GM12878 (cell line): ENCODE measurements at regions not wholly inside any gene's neighbourhood (a gene's known extent, or its start where the extent isn't known, plus 50 kb on each side); places are given as distances from the start of the nearest gene placed in this dataset.

Source experiments
- ATAC-seq: fragments of 200-7000 bp; cut with Tn5 transposase; 3 replicates; pipeline ENCODE4 v1.9.1; 2020; ENCODE audit warnings: mild to moderate bottlenecking, moderate library complexity
- BruUV-seq: library from RNA; stranded (reverse); fragments of 400-500 nt; replicated peaks from 2 replicates; lab custom pipeline; 2021; lab: Mats Ljungman, UMichigan
- CTCF ChIA-PET: fragments of 300-600 bp; sonication (Branson Sonifier 250); formaldehyde crosslinking; extraction: SDS; loops from one replicate; lab custom pipeline; 2021; ENCODE audit warnings: inconsistent platforms; lab: Yijun Ruan, JAX
- POLR2A ChIA-PET: fragments of 350-600 bp; formaldehyde crosslinking; extraction: SDS; loops from one replicate; lab custom pipeline; 2021; ENCODE audit warnings: inconsistent platforms; lab: Charles Lee
- RAD21 ChIA-PET: fragments of 300-600 bp; sonication (Branson Sonifier 250); formaldehyde crosslinking; loops from one replicate; lab custom pipeline; 2023; ENCODE audit warnings: antibody characterized with exemption; ENCODE audit not compliant: unreplicated experiment; lab: Charles Lee
- SMC1A ChIA-PET: fragments of 300-600 bp; sonication (Branson Sonifier 250); formaldehyde crosslinking; loops from one replicate; lab custom pipeline; 2023; ENCODE audit not compliant: unreplicated experiment, uncharacterized antibody; lab: Charles Lee
- DNase-seq: peaks from one replicate; pipeline ENCODE4 v3.0.0-alpha.2; 2011; ENCODE audit warnings: low read depth, low spot score
- FAIRE-seq: peaks from 3 replicates; lab custom pipeline; 2011; peaks lifted over from hg19 to GRCh38; lab: Jason Lieb, UNC
- H2AFZ ChIP-seq: 2 replicates; pipeline ENCODE4 v1.6.0; 2011; ENCODE audit warnings: low read depth, low read length, control low read depth; ENCODE audit not compliant: control insufficient read depth
- H3K27ac ChIP-seq: 2 replicates; pipeline ENCODE4 v1.5.1; 2011; ENCODE audit warnings: control low read depth; ENCODE audit not compliant: control insufficient read depth, insufficient read depth
- H3K27me3 ChIP-seq, 2 experiments: replicated peaks in 1 of 2; 2 replicates each; pipeline versions ENCODE4 v1.6.0 to v1.6.1; 2011; ENCODE audit warnings: low read length in 1 of 2; ENCODE audit not compliant: control insufficient read depth in 2 of 2, insufficient read depth in 2 of 2
- H3K36me3 ChIP-seq, 2 experiments: 2 replicates each; pipeline ENCODE4 v1.5.1; 2011; ENCODE audit warnings: low read length in 1 of 2; ENCODE audit not compliant: control insufficient read depth in 2 of 2, insufficient read depth in 2 of 2
- H3K4me1 ChIP-seq: 2 replicates; pipeline ENCODE4 v1.6.1; 2011; ENCODE audit warnings: mild to moderate bottlenecking, low read length, moderate library complexity, mixed read lengths; ENCODE audit not compliant: control insufficient read depth, insufficient read depth
- H3K4me2 ChIP-seq: 2 replicates; pipeline ENCODE4 v1.6.0; 2011; ENCODE audit warnings: control low read depth; ENCODE audit not compliant: control insufficient read depth, insufficient read depth
- H3K4me3 ChIP-seq: fragments of 200-600 bp; sonication (generic); 2 replicates; pipeline ENCODE4 v1.5.1; 2016
- H3K79me2 ChIP-seq: 2 replicates; pipeline ENCODE4 v1.6.0; 2011; ENCODE audit warnings: low read length; ENCODE audit not compliant: control insufficient read depth, insufficient read depth
- H3K9ac ChIP-seq: 2 replicates; pipeline ENCODE4 v1.8.0; 2011; ENCODE audit warnings: low read length, control low read depth, mixed read lengths; ENCODE audit not compliant: control insufficient read depth, insufficient read depth
- H3K9me3 ChIP-seq: replicated peaks from 3 replicates; pipeline ENCODE4 v1.5.1; 2011; ENCODE audit warnings: mild to moderate bottlenecking, low read length; ENCODE audit not compliant: control insufficient read depth, insufficient read depth
- H4K20me1 ChIP-seq: 2 replicates; pipeline ENCODE4 v1.6.0; 2011; ENCODE audit not compliant: control insufficient read depth, insufficient read depth
- FOXK2 ChIP-seq: fragments of 450-650 bp; IDR thresholded peaks from 2 replicates; pipeline ENCODE4 v1.6.1; 2017; ENCODE audit warnings: mild to moderate bottlenecking, moderate library complexity
- NBN ChIP-seq: fragments of 450-650 bp; IDR thresholded peaks from 2 replicates; pipeline ENCODE4 v1.6.1; 2016
- RFX5 ChIP-seq: IDR thresholded peaks from 2 replicates; pipeline ENCODE4 v1.6.1; 2011; ENCODE audit warnings: low read depth, low read length, improper control_type of control experiment
- TCF3 ChIP-seq: IDR thresholded peaks from 2 replicates; pipeline ENCODE4 v1.6.1; 2012; ENCODE audit warnings: low read depth, mild to moderate bottlenecking, low read length, borderline replicate concordance; ENCODE audit not compliant: insufficient read depth
- ZNF207 ChIP-seq: fragments of 450-650 bp; IDR thresholded peaks from 2 replicates; pipeline ENCODE4 v1.6.1; 2014; ENCODE audit warnings: antibody characterized with exemption, mild to moderate bottlenecking, borderline replicate concordance
- WGBS: methylation state at CpG from one replicate; pipeline ENCODE4 v1.1.6; 2016; ENCODE audit warnings: low lambda C conversion rate; ENCODE audit not compliant: insufficient replicate concordance, insufficient coverage; ENCODE audit errors: missing lambda C conversion rate; 5-methylcytosine and 5-hydroxymethylcytosine counted together
- in situ Hi-C: fragments of 300-500 bp; cut with MboI; formaldehyde crosslinking; loops from 9 replicates; pipeline ENCODE4 v1.14.3; 2018; ENCODE audit warnings: mixed read lengths
- intact Hi-C: fragments of 100-400 bp; cut with micrococcal nuclease; formaldehyde crosslinking; loops from one replicate; pipeline ENCODE4 v1.14.2; 2022; ENCODE audit not compliant: unreplicated experiment
- TF ChIP-seq, protein P1 (sequence below): fragments of 450-650 bp; conservative IDR thresholded peaks from 2 replicates; pipeline ENCODE4 v1.6.1; 2017; ENCODE audit warnings: mild to moderate bottlenecking, moderate library complexity
- TF ChIP-seq, protein P2 (sequence below): fragments of 450-650 bp; IDR thresholded peaks from 2 replicates; pipeline ENCODE4 v1.6.1; 2017; ENCODE audit warnings: borderline replicate concordance
- TF ChIP-seq, protein P3 (sequence below): IDR thresholded peaks from 2 replicates; pipeline ENCODE4 v1.6.1; 2011; ENCODE audit warnings: mild to moderate bottlenecking, low read depth, low read length, moderate library complexity; ENCODE audit not compliant: insufficient replicate concordance
- TF ChIP-seq, protein P4 (sequence below): IDR thresholded peaks from 2 replicates; pipeline ENCODE4 v1.6.1; 2012; ENCODE audit warnings: mild to moderate bottlenecking, low read depth, low read length

DNA sequence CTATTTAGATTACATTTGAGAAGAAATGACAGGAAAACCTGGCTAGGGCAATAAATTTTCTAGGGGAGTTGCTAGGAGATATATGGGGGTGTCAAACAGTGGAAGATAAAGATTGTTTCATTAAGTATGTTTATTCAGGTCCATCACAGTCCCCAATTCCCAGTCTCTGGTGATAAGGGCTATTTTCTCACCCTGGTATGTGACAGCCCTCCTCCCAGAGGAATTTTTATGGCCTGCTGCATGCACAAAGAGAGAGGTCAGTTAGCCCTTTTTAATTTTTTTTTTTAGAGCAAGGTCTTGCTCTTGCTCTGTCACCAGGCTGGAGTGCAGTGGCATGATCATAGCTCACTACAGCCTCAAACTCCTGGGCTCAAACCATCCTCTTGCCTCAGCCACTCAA lies 53.6 kb upstream of the ATF7IP2 start (continued):
- TF ChIP-seq, protein P1, sequence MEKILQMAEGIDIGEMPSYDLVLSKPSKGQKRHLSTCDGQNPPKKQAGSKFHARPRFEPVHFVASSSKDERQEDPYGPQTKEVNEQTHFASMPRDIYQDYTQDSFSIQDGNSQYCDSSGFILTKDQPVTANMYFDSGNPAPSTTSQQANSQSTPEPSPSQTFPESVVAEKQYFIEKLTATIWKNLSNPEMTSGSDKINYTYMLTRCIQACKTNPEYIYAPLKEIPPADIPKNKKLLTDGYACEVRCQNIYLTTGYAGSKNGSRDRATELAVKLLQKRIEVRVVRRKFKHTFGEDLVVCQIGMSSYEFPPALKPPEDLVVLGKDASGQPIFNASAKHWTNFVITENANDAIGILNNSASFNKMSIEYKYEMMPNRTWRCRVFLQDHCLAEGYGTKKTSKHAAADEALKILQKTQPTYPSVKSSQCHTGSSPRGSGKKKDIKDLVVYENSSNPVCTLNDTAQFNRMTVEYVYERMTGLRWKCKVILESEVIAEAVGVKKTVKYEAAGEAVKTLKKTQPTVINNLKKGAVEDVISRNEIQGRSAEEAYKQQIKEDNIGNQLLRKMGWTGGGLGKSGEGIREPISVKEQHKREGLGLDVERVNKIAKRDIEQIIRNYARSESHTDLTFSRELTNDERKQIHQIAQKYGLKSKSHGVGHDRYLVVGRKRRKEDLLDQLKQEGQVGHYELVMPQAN: no peak
- TF ChIP-seq NBN (no peak), FOXK2 (no peak)
- TF ChIP-seq, protein P2, sequence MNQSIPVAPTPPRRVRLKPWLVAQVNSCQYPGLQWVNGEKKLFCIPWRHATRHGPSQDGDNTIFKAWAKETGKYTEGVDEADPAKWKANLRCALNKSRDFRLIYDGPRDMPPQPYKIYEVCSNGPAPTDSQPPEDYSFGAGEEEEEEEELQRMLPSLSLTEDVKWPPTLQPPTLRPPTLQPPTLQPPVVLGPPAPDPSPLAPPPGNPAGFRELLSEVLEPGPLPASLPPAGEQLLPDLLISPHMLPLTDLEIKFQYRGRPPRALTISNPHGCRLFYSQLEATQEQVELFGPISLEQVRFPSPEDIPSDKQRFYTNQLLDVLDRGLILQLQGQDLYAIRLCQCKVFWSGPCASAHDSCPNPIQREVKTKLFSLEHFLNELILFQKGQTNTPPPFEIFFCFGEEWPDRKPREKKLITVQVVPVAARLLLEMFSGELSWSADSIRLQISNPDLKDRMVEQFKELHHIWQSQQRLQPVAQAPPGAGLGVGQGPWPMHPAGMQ: no peak
- TF ChIP-seq, all 136 proteins: peak for 0

DNA sequence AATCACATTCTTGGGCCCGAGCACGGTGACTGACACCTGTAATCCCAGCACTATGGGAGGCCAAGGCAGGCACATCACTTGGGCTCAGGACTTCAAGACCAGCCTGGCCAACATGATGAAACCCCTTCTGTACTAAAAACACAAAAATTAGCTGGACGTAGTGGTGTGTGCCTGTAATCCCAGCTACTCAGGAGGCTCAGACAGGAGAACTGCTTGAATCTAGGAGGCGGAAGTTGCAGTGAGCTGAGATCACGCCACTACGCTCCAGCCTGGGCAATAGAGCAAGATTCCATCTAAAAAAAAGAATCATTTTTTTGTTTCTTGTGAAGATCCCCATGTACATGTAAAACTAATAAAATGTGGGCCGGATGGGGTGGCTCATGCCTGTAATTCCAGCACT lies 53.1 kb upstream of the ATF7IP2 start:
- H3K79me2 ChIP-seq: no peaks in the 10 kb centered on the region
- 88% methylated on average over 7 of the region's 7 CpGs for WGBS
- H3K4me2 ChIP-seq: no peak overlapping the region
- H2AFZ ChIP-seq: no peak overlapping the region
- CTCF ChIA-PET: interaction anchor here (0.7 to 1.2 kb wide), 3 partner anchors 11 to 212 kb away, joined by 3 to 5 read pairs (median 3); no protein-coding TSS in a partner anchor
- H3K4me1 ChIP-seq: 0 out of 2 replicates have a peak, but pooled peaks cover 3% of the 10 kb centered on the region
- BruUV-seq: no TSS peak
- no peaks in the 10 kb centered on the region for H4K20me1 ChIP-seq
- intact Hi-C loops (no loop called here), in situ Hi-C loops (no loop called here)
- ATAC-seq (no peak), FAIRE-seq (no peak), DNase-seq (no peak)
- RAD21 ChIA-PET: interaction anchor here (1.2 kb wide), 1 partner anchor 10 kb away, joined by 3 read pairs; no protein-coding TSS in a partner anchor
- no peaks in the 10 kb centered on the region for H3K36me3 ChIP-seq
- H3K9me3 ChIP-seq: no peaks in the 10 kb centered on the region
- TF ChIP-seq RFX5 (no peak), TCF3 (no peak), ZNF207 (no peak)
- TF ChIP-seq, protein P3, sequence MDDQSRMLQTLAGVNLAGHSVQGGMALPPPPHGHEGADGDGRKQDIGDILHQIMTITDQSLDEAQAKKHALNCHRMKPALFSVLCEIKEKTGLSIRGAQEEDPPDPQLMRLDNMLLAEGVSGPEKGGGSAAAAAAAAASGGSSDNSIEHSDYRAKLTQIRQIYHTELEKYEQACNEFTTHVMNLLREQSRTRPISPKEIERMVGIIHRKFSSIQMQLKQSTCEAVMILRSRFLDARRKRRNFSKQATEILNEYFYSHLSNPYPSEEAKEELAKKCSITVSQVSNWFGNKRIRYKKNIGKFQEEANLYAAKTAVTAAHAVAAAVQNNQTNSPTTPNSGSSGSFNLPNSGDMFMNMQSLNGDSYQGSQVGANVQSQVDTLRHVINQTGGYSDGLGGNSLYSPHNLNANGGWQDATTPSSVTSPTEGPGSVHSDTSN: no peak
- TF ChIP-seq, protein P4, sequence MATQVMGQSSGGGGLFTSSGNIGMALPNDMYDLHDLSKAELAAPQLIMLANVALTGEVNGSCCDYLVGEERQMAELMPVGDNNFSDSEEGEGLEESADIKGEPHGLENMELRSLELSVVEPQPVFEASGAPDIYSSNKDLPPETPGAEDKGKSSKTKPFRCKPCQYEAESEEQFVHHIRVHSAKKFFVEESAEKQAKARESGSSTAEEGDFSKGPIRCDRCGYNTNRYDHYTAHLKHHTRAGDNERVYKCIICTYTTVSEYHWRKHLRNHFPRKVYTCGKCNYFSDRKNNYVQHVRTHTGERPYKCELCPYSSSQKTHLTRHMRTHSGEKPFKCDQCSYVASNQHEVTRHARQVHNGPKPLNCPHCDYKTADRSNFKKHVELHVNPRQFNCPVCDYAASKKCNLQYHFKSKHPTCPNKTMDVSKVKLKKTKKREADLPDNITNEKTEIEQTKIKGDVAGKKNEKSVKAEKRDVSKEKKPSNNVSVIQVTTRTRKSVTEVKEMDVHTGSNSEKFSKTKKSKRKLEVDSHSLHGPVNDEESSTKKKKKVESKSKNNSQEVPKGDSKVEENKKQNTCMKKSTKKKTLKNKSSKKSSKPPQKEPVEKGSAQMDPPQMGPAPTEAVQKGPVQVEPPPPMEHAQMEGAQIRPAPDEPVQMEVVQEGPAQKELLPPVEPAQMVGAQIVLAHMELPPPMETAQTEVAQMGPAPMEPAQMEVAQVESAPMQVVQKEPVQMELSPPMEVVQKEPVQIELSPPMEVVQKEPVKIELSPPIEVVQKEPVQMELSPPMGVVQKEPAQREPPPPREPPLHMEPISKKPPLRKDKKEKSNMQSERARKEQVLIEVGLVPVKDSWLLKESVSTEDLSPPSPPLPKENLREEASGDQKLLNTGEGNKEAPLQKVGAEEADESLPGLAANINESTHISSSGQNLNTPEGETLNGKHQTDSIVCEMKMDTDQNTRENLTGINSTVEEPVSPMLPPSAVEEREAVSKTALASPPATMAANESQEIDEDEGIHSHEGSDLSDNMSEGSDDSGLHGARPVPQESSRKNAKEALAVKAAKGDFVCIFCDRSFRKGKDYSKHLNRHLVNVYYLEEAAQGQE: no peak
- H3K9ac ChIP-seq: no peak overlapping the region
- H3K27me3 ChIP-seq: no peaks in the 10 kb centered on the region
- SMC1A ChIA-PET: no interaction called here
- POLR2A ChIA-PET: interaction anchor here (0.5 kb wide), 1 partner anchor 12 kb away, joined by 3 read pairs; no protein-coding TSS in a partner anchor
- no peak overlapping the region for H3K4me3 ChIP-seq
- no peak overlapping the region for H3K27ac ChIP-seq
